HUES64 (cell line): ENCODE measurements at regions not wholly inside any gene's neighbourhood (a gene's known extent, or its start where the extent isn't known, plus 50 kb on each side); places are given as distances from the start of the nearest gene placed in this dataset.
"Not testable (repeated sequence)": the region's sequence is repeated elsewhere in the genome, so short reads cannot be mapped to it uniquely, and the experiment has no call there.

Source experiments
- H3K27ac ChIP-seq: 2 replicates; pipeline ENCODE4 v1.7.0; 2013; ENCODE audit warnings: low read depth, low read length, inconsistent platforms
- H3K27me3 ChIP-seq: 2 replicates; pipeline ENCODE4 v1.6.1; 2013; ENCODE audit warnings: mild to moderate bottlenecking, low read length; ENCODE audit not compliant: insufficient read depth
- H3K36me3 ChIP-seq: 2 replicates; pipeline ENCODE4 v1.6.1; 2013; ENCODE audit warnings: mild to moderate bottlenecking, low read length; ENCODE audit not compliant: insufficient read depth
- H3K4me1 ChIP-seq: 2 replicates; pipeline ENCODE4 v1.6.1; 2013; ENCODE audit warnings: mild to moderate bottlenecking, low read length, moderate library complexity; ENCODE audit not compliant: insufficient read depth
- H3K4me3 ChIP-seq: 2 replicates; pipeline ENCODE4 v1.5.1; 2013; ENCODE audit warnings: mild to moderate bottlenecking, low read length, moderate library complexity
- H3K9ac ChIP-seq: 2 replicates; pipeline ENCODE4 v1.6.1; 2013; ENCODE audit warnings: mild to moderate bottlenecking, low read depth, low read length
- H3K9me3 ChIP-seq: 2 replicates; pipeline ENCODE4 v1.6.1; 2013; ENCODE audit warnings: low read depth, low read length; ENCODE audit not compliant: insufficient read depth
- WGBS: fragments of 150-250, 120-280 bp; methylation state at CpG from one replicate; pipeline ENCODE4 v1.1.7; 2013; ENCODE audit warnings: missing lambda C conversion rate; 5-methylcytosine and 5-hydroxymethylcytosine counted together

- H3K27me3 ChIP-seq: no peaks in the 10 kb centered on the region
- no peaks in the 10 kb centered on the region for H3K9me3 ChIP-seq
- 89% methylated on average over 2 of the region's 2 CpGs for WGBS
- no peak overlapping the region for H3K27ac ChIP-seq
- H3K36me3 ChIP-seq: no peaks in the 10 kb centered on the region
- H3K4me1 ChIP-seq: no peaks in the 10 kb centered on the region
- H3K4me3 ChIP-seq: no peak overlapping the region
- H3K9ac ChIP-seq: no peak overlapping the region
Measured at GRCh38 chr5:28324174-28324573, 1285.8 kb upstream of the CDH9 start.

GRCh38 chr5:28313953-28314352, 1275.6 kb upstream of the CDH9 start:
- H3K4me1 ChIP-seq: no peaks in the 10 kb centered on the region

GRCh38 chr5:28313321-28313951, 1275.0 kb upstream of the CDH9 start:
- H3K9me3 ChIP-seq: no peaks in the 10 kb centered on the region
- no peak overlapping the region for H3K4me3 ChIP-seq
- no peak overlapping the region for H3K9ac ChIP-seq
- no peak overlapping the region for H3K27ac ChIP-seq
- no peaks in the 10 kb centered on the region for H3K4me1 ChIP-seq
- H3K27me3 ChIP-seq: no peaks in the 10 kb centered on the region
- H3K36me3 ChIP-seq: no peaks in the 10 kb centered on the region
- 100% methylated on average over 2 of the region's 2 CpGs for WGBS

More at GRCh38 chr5:28313953-28314352, 1275.6 kb upstream of the CDH9 start:
- H3K9me3 ChIP-seq: no peaks in the 10 kb centered on the region
- no peak overlapping the region for H3K27ac ChIP-seq
- no peaks in the 10 kb centered on the region for H3K27me3 ChIP-seq
- no peak overlapping the region for H3K4me3 ChIP-seq
- no peaks in the 10 kb centered on the region for H3K36me3 ChIP-seq
- no CpG with 5 or more reads among the region's 1 CpG for WGBS
- no peak overlapping the region for H3K9ac ChIP-seq

GRCh38 chr5:28310696-28311095, 1272.3 kb upstream of the CDH9 start:
- no peak overlapping the region for H3K4me3 ChIP-seq
- no peaks in the 10 kb centered on the region for H3K9me3 ChIP-seq
- no peaks in the 10 kb centered on the region for H3K4me1 ChIP-seq
- no peak overlapping the region for H3K9ac ChIP-seq
- no peaks in the 10 kb centered on the region for H3K27me3 ChIP-seq
- 96% methylated on average over 6 of the region's 6 CpGs for WGBS
- H3K27ac ChIP-seq: no peak overlapping the region
- H3K36me3 ChIP-seq: no peaks in the 10 kb centered on the region

- H3K4me3 ChIP-seq: no peak overlapping the region
- no peak overlapping the region for H3K27ac ChIP-seq
- H3K4me1 ChIP-seq: no peaks in the 10 kb centered on the region
- H3K27me3 ChIP-seq: no peaks in the 10 kb centered on the region
- H3K9me3 ChIP-seq: peaks cover 9% of the 10 kb centered on the region; the same call in 1 of the 2 replicates
- no peaks in the 10 kb centered on the region for H3K36me3 ChIP-seq
- WGBS: no CpG with 5 or more reads among the region's 1 CpG
- H3K9ac ChIP-seq: no peak overlapping the region
Measured at GRCh38 chr5:28305891-28306290, 1267.5 kb upstream of the CDH9 start.

- no peaks in the 10 kb centered on the region for H3K4me1 ChIP-seq
- H3K36me3 ChIP-seq: no peaks in the 10 kb centered on the region
- peaks cover 9% of the 10 kb centered on the region; the same call in 1 of the 2 replicates for H3K9me3 ChIP-seq
- no peak overlapping the region for H3K4me3 ChIP-seq
- H3K27ac ChIP-seq: no peak overlapping the region
- H3K27me3 ChIP-seq: no peaks in the 10 kb centered on the region
- 75% methylated on average over 2 of the region's 2 CpGs for WGBS
- H3K9ac ChIP-seq: no peak overlapping the region
Measured at GRCh38 chr5:28301712-28302111, 1263.3 kb upstream of the CDH9 start.

- WGBS: 96% methylated on average over 5 of the region's 5 CpGs
Measured at GRCh38 chr5:28296254-28297013, 1258.0 kb upstream of the CDH9 start.

GRCh38 chr5:28287021-28287420, 1248.6 kb upstream of the CDH9 start:
- not testable (repeated sequence) for H3K36me3 ChIP-seq, H3K9ac ChIP-seq, H3K27ac ChIP-seq, H3K4me1 ChIP-seq, H3K9me3 ChIP-seq, H3K4me3 ChIP-seq, H3K27me3 ChIP-seq
- 87% methylated on average over 10 of the region's 10 CpGs for WGBS

More at GRCh38 chr5:28296254-28297013, 1258.0 kb upstream of the CDH9 start:
- Histone ChIP-seq H3K9ac (no peak overlapping the region), H3K27ac (no peak overlapping the region), H3K36me3 (no peaks in the 10 kb centered on the region), H3K4me3 (no peak overlapping the region), H3K27me3 (no peaks in the 10 kb centered on the region), H3K9me3 (peaks cover 3% of the 10 kb centered on the region; the same call in 1 of the 2 replicates), H3K4me1 (no peaks in the 10 kb centered on the region)

- Histone ChIP-seq H3K9ac (no peak overlapping the region), H3K4me3 (no peak overlapping the region), H3K27me3 (no peaks in the 10 kb centered on the region), H3K4me1 (no peaks in the 10 kb centered on the region), H3K9me3 (no peaks in the 10 kb centered on the region), H3K36me3 (no peaks in the 10 kb centered on the region), H3K27ac (no peak overlapping the region)
- 97% methylated on average over 5 of the region's 5 CpGs for WGBS
Measured at GRCh38 chr5:28286566-28286965, 1248.2 kb upstream of the CDH9 start.

- Histone ChIP-seq H3K9ac (no peak overlapping the region), H3K27me3 (no peaks in the 10 kb centered on the region), H3K36me3 (no peaks in the 10 kb centered on the region), H3K27ac (no peak overlapping the region), H3K4me3 (no peak overlapping the region), H3K4me1 (no peaks in the 10 kb centered on the region), H3K9me3 (no peaks in the 10 kb centered on the region)
- 94% methylated on average over 2 of the region's 2 CpGs for WGBS
Measured at GRCh38 chr5:28284788-28285187, 1246.4 kb upstream of the CDH9 start.

GRCh38 chr5:28281351-28281750, 1243.0 kb upstream of the CDH9 start:
- Histone ChIP-seq H3K4me1 (no peaks in the 10 kb centered on the region), H3K9me3 (no peaks in the 10 kb centered on the region), H3K36me3 (no peaks in the 10 kb centered on the region), H3K4me3 (no peak overlapping the region), H3K27ac (no peak overlapping the region), H3K27me3 (no peaks in the 10 kb centered on the region), H3K9ac (no peak overlapping the region)
- WGBS: 95% methylated on average over 3 of the region's 3 CpGs
